HCT116 (cell line): ENCODE measurements at regions not wholly inside any gene's neighbourhood (a gene's known extent, or its start where the extent isn't known, plus 50 kb on each side); places are given as distances from the start of the nearest gene placed in this dataset.
"Not testable (repeated sequence)": the region's sequence is repeated elsewhere in the genome, so short reads cannot be mapped to it uniquely, and the experiment has no call there.

Experiments
- ATAC-seq: fragments of 200-7000 bp; cut with Tn5 transposase; 2 replicates; pipeline ENCODE4 v1.9.1; 2020; ENCODE audit warnings: mild to moderate bottlenecking, moderate library complexity
- BruUV-seq: library from RNA; stranded (reverse); fragments of 400-500 nt; replicated peaks from 2 replicates; lab custom pipeline; 2021; lab: Mats Ljungman, UMichigan
- CTCF ChIA-PET: fragments of 300-600 bp; sonication (Branson Sonifier 250); formaldehyde crosslinking; loops from one replicate; lab custom pipeline; 2021; ENCODE audit warnings: antibody characterized with exemption; lab: Charles Lee
- POLR2A ChIA-PET: fragments of 300-600, 350-600 bp; sonication (Branson Sonifier 250); formaldehyde crosslinking; loops from one replicate; lab custom pipeline; 2021; ENCODE audit warnings: antibody characterized with exemption; lab: Charles Lee
- RAD21 ChIA-PET, 2 experiments: fragments of 300-600 bp; sonication (Branson Sonifier 250); formaldehyde crosslinking; loops; one replicate each; lab custom pipeline; 2023; ENCODE audit warnings: low total read pairs in 2 of 2; ENCODE audit not compliant: uncharacterized antibody in 2 of 2, unreplicated experiment in 2 of 2, low non-redundant PET in 1 of 2; lab: Charles Lee
- DNase-seq: peaks from one replicate; pipeline ENCODE4 v3.0.0-alpha.2; 2010; ENCODE audit warnings: low read depth, low spot score
- H2AFZ ChIP-seq: fragments of 200-600 bp; shearing (Covaris generic), sonication (generic); 2 replicates; pipeline ENCODE4 v1.6.1; 2017; ENCODE audit warnings: low read depth, mixed run types, mixed read lengths, antibody characterized with exemption, low read length; ENCODE audit not compliant: poor library complexity, severe bottlenecking
- H3K27ac ChIP-seq: 2 replicates; pipeline ENCODE4 v1.5.1; 2012; ENCODE audit warnings: low read depth, low read length
- H3K27me3 ChIP-seq: fragments of 200-600 bp; sonication (generic); 2 replicates; pipeline ENCODE4 v1.6.1; 2016; ENCODE audit warnings: mixed run types, low read length, mixed read lengths; ENCODE audit not compliant: insufficient read depth
- H3K36me3 ChIP-seq, 2 experiments: fragments of 200-500 bp in 1 of 2; fragments of 200-600 bp in 1 of 2; sonication (Bioruptor generic) in 1 of 2; sonication (generic) in 1 of 2; 2 replicates each; pipeline versions ENCODE4 v1.5.1 to v1.6.1; 2014 to 2016; ENCODE audit warnings: low read length in 2 of 2, inconsistent platforms in 1 of 2, mixed read lengths in 1 of 2, mixed run types in 1 of 2; ENCODE audit not compliant: insufficient read depth in 2 of 2, control insufficient read depth in 1 of 2
- H3K4me1 ChIP-seq, 2 experiments: fragments of 200-600 bp in 1 of 2; sonication (generic) in 1 of 2; 2 replicates each; pipeline versions ENCODE4 v1.5.1 to v1.6.1; 2012 to 2017; ENCODE audit warnings: low read length in 2 of 2, inconsistent platforms in 1 of 2, mild to moderate bottlenecking in 1 of 2, mixed read lengths in 1 of 2, mixed run types in 1 of 2, moderate library complexity in 1 of 2; ENCODE audit not compliant: insufficient read depth in 2 of 2, control insufficient read depth in 1 of 2
- H3K4me2 ChIP-seq: fragments of 200-600 bp; sonication (generic); 2 replicates; pipeline ENCODE4 v1.6.1; 2017; ENCODE audit warnings: mixed run types, low read length, mixed read lengths
- H3K4me3 ChIP-seq, 2 experiments: fragments of 200-600 bp in 1 of 2; sonication (generic) in 1 of 2; replicated peaks in 1 of 2; 2 replicates each; pipeline ENCODE4 v1.5.1; 2011 to 2016; ENCODE audit warnings: low read length in 2 of 2, control low read depth in 1 of 2, low read depth in 1 of 2, mild to moderate bottlenecking in 1 of 2, mixed read lengths in 1 of 2, mixed run types in 1 of 2
- H3K79me2 ChIP-seq: fragments of 200-600 bp; sonication (generic); 2 replicates; pipeline ENCODE4 v1.6.1; 2017; ENCODE audit warnings: mild to moderate bottlenecking, mixed run types, low read length, moderate library complexity, mixed read lengths; ENCODE audit not compliant: insufficient read depth
- H3K9ac ChIP-seq: fragments of 200-600 bp; sonication (generic); 2 replicates; pipeline ENCODE4 v1.6.1; 2016; ENCODE audit warnings: low read length, mixed read lengths
- H3K9me2 ChIP-seq: fragments of 200-600 bp; sonication (generic), shearing (Covaris generic); 2 replicates; pipeline ENCODE4 v1.6.1; 2017; ENCODE audit warnings: mixed run types, mild to moderate bottlenecking, moderate library complexity; ENCODE audit not compliant: insufficient read depth
- H3K9me3 ChIP-seq, 2 experiments: fragments of 200-500 bp in 1 of 2; fragments of 200-600 bp in 1 of 2; sonication (Bioruptor generic) in 1 of 2; sonication (generic) in 1 of 2; 2 replicates each; pipeline ENCODE4 v1.6.1; 2014 to 2017; ENCODE audit warnings: low read length in 2 of 2, mixed read lengths in 2 of 2, inconsistent platforms in 1 of 2, low read depth in 1 of 2, mild to moderate bottlenecking in 1 of 2, mixed run types in 1 of 2, moderate library complexity in 1 of 2; ENCODE audit not compliant: control insufficient read depth in 1 of 2, insufficient read depth in 1 of 2
- H4K20me1 ChIP-seq: fragments of 200-600 bp; sonication (generic), shearing (Covaris generic); 2 replicates; pipeline ENCODE4 v1.6.1; 2017; ENCODE audit warnings: mixed run types, mild to moderate bottlenecking, moderate library complexity; ENCODE audit not compliant: insufficient read depth
- CBX3 ChIP-seq: IDR thresholded peaks from 2 replicates; pipeline ENCODE4 v1.6.1; 2012; ENCODE audit warnings: low read depth
- EZH2 ChIP-seq: fragments of 200-600 bp; sonication (generic); IDR thresholded peaks from 2 replicates; pipeline ENCODE4 v1.6.1; 2017; ENCODE audit warnings: antibody characterized with exemption, mixed run types
- POLR2AphosphoS5 ChIP-seq: IDR thresholded peaks from 2 replicates; pipeline ENCODE4 v1.6.1; 2011; ENCODE audit warnings: mild to moderate bottlenecking, low read depth, low read length, moderate library complexity
- SP1 ChIP-seq: IDR thresholded peaks from 2 replicates; pipeline ENCODE4 v1.6.1; 2012; ENCODE audit warnings: low read depth
- ZNF274 ChIP-seq: fragments of 200-500 bp; sonication (Bioruptor generic); IDR thresholded peaks from 2 replicates; pipeline ENCODE4 v1.6.1; 2014; ENCODE audit warnings: mild to moderate bottlenecking, low read depth, low read length, inconsistent platforms
- intact Hi-C: fragments of 100-400 bp; cut with micrococcal nuclease; formaldehyde crosslinking; loops from 2 replicates; pipeline ENCODE4 v1.10.0; 2022
- TF ChIP-seq, protein P1 (sequence below), 3 experiments: fragments of 200-600 bp in 1 of 3; sonication (generic) in 1 of 3; IDR thresholded peaks in 2 of 3; conservative IDR thresholded peaks in 1 of 3; 2 replicates each; pipeline ENCODE4 v1.5.1; 2012 to 2017; ENCODE audit warnings: low read depth in 2 of 3, low read length in 2 of 3, antibody characterized with exemption in 1 of 3, borderline replicate concordance in 1 of 3, control low read depth in 1 of 3, mild to moderate bottlenecking in 1 of 3, mixed read lengths in 1 of 3, mixed run types in 1 of 3, moderate library complexity in 1 of 3; ENCODE audit not compliant: insufficient read depth in 1 of 3
- TF ChIP-seq, protein P2 (sequence below): IDR thresholded peaks from 2 replicates; pipeline ENCODE4 v1.6.1; 2012

DNA sequence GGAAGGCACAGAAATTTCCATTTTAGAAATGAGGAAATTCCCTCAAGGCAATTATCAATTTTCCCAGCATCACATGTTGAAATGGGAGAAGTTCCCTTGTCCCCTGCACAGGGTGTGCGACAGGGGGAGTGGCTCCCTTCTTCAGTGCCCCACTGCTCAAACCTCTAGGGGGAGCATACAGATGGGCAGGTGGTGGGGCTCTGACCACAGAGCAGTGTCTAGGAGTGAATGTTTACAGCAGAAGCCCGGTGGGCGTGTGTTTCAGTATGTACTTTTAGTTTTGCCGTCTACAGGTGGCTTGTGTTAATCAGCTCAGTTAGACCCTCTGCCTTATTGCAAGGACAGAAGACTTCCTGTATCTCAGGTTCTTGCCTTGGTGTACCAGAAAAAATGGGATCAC lies 493.7 kb upstream of the PLXNA2 start (continued):
- TF ChIP-seq, protein P1, sequence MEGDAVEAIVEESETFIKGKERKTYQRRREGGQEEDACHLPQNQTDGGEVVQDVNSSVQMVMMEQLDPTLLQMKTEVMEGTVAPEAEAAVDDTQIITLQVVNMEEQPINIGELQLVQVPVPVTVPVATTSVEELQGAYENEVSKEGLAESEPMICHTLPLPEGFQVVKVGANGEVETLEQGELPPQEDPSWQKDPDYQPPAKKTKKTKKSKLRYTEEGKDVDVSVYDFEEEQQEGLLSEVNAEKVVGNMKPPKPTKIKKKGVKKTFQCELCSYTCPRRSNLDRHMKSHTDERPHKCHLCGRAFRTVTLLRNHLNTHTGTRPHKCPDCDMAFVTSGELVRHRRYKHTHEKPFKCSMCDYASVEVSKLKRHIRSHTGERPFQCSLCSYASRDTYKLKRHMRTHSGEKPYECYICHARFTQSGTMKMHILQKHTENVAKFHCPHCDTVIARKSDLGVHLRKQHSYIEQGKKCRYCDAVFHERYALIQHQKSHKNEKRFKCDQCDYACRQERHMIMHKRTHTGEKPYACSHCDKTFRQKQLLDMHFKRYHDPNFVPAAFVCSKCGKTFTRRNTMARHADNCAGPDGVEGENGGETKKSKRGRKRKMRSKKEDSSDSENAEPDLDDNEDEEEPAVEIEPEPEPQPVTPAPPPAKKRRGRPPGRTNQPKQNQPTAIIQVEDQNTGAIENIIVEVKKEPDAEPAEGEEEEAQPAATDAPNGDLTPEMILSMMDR (IDR thresholded peaks at IDR 0.05 in 2 of 3, conservative IDR thresholded peaks at IDR 0.05 in 1 of 3; ENCODE audit: borderline replicate concordance in 1 of 3, insufficient read depth in 1 of 3, low read depth in 2 of 3, low read length in 2 of 3): no peak
- TF ChIP-seq EZH2: no peak
- TF ChIP-seq CBX3: no peak
- TF ChIP-seq, protein P2, sequence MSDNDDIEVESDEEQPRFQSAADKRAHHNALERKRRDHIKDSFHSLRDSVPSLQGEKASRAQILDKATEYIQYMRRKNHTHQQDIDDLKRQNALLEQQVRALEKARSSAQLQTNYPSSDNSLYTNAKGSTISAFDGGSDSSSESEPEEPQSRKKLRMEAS: no peak
- TF ChIP-seq POLR2AphosphoS5: no peak
- TF ChIP-seq SP1: no peak
- no peak for TF ChIP-seq ZNF274
- TF ChIP-seq, all 23 proteins: peak for 0

DNA sequence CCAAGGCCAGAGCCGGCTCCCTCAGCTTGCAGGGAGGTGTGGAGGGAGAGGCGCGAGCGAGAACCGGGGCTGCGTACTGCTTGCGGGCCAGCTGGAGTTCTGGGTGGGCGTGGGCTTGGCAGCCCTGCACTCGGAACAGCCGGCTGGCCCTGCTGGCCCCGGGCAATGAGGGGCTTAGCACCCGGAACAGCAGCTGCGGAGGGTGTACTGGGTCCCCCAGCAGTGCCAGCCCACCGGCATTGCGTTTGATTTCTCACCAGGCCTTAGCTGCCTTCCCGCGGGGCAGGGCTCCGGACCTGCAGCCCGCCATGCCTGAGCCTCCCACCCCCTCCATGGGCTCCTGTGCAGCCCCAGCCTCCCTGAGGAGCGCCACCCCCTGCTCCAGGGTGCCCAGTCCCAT lies 495.5 kb upstream of the PLXNA2 start:
- H3K4me1 ChIP-seq, H3K4me2 ChIP-seq, RAD21 ChIA-PET, H3K9ac ChIP-seq, intact Hi-C loops, CTCF ChIA-PET, H3K27ac ChIP-seq, H2AFZ ChIP-seq, H3K79me2 ChIP-seq, DNase-seq, H3K4me3 ChIP-seq, H4K20me1 ChIP-seq, BruUV-seq, ATAC-seq, H3K27me3 ChIP-seq, H3K9me2 ChIP-seq, H3K9me3 ChIP-seq, POLR2A ChIA-PET, H3K36me3 ChIP-seq: not testable (repeated sequence)
